ENCODE measurements at regions not wholly inside any gene's neighbourhood (a gene's known extent, or its start where the extent isn't known, plus 50 kb on each side); places are given as distances from the start of the nearest gene placed in this dataset.
A peak's percentile ranks its signal among the peaks of the same experiment; 100 is the strongest.

DNA sequence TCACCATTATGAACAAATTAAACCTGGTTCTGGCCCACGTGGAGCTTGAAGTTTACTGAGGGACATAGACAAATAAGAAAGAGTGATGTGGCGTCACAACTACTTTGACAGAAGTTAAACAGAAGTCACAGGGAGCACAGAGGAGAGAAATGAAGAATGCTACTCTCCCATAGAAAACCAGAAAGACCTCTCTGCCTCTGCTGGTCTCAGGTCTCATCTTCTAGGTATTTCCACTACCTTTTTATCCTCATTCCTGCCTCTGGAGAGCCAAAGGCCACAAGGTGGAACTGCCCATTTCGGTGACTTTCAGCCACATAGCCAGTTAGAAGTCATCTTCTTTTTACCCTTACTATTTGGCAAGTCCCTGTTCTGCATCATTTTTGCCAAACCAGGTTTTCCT, 170.5 kb downstream of the CAND1 start:
- Histone ChIP-seq H3K4me2 (ENCODE audit: insufficient read depth, low read length) (no peak overlapping the region), H3K4me1 (ENCODE audit: insufficient read depth, low read length) (no peaks in the 10 kb centered on the region), H3K4me3 (ENCODE audit: low read depth in 1 of 2, low read length in 2 of 2) (no peak overlapping the region), H3K79me2 (ENCODE audit: insufficient read depth, low read length) (no peaks in the 10 kb centered on the region), H3K36me3 (ENCODE audit: insufficient read depth, low read length) (no peaks in the 10 kb centered on the region), H3K9me3 (ENCODE audit: insufficient read depth, low read length, severe bottlenecking) (no peaks in the 10 kb centered on the region), H2AFZ (ENCODE audit: low read depth, low read length) (no peak overlapping the region), H4K20me1 (ENCODE audit: insufficient read depth, low read length) (no peaks in the 10 kb centered on the region), H3K9ac (ENCODE audit: low read depth, low read length) (no peak overlapping the region), H3K27ac (ENCODE audit: low read length) (no peak overlapping the region), H3K27me3 (ENCODE audit: insufficient read depth, low read length, poor library complexity) (no peaks in the 10 kb centered on the region)
- no peak for ATAC-seq (ENCODE audit: insufficient read depth, low read depth)
- DNase-seq: no peak
- TF ChIP-seq EZH2 (IDR thresholded peaks at IDR 0.05; ENCODE audit: borderline replicate concordance, low read depth, low read length, severe bottlenecking): no peak
- TF ChIP-seq, protein P1, sequence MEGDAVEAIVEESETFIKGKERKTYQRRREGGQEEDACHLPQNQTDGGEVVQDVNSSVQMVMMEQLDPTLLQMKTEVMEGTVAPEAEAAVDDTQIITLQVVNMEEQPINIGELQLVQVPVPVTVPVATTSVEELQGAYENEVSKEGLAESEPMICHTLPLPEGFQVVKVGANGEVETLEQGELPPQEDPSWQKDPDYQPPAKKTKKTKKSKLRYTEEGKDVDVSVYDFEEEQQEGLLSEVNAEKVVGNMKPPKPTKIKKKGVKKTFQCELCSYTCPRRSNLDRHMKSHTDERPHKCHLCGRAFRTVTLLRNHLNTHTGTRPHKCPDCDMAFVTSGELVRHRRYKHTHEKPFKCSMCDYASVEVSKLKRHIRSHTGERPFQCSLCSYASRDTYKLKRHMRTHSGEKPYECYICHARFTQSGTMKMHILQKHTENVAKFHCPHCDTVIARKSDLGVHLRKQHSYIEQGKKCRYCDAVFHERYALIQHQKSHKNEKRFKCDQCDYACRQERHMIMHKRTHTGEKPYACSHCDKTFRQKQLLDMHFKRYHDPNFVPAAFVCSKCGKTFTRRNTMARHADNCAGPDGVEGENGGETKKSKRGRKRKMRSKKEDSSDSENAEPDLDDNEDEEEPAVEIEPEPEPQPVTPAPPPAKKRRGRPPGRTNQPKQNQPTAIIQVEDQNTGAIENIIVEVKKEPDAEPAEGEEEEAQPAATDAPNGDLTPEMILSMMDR (IDR thresholded peaks at IDR 0.05; ENCODE audit: borderline replicate concordance, extremely low read depth, low read length, poor library complexity, severe bottlenecking): no peak

DNA sequence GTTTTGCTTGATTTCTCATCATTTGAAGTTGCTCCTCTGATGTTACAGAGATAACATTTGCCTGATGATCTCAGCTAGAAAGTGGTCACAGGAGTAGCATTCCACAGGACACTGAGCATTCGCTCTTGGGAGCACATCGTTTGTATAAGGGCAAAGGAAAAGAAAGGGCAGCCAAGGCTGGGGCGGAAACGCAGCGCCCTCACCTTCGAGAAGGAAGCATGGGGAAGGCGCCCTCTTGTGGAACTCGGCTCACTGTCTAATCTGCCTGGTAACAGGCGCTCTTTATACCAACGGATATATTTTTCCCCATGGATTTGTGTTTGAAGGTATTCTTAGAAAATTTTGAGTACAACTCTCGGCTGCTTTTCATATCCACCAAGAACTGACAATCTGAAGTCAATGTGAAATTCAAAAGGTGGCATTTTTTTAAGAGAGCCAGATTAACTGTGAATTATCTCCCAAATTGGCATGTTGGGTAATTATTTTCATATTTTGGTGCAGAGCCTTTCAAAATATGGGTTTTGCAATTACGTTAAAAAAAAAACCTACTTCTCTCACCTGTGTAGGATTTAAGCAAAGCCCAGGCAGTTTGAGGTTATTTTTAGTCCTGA, 172.7 kb downstream of the CAND1 start:
- peak; percentile 59 for DNase-seq
- Histone ChIP-seq H3K9ac (ENCODE audit: low read depth, low read length) (no peak overlapping the region), H3K9me3 (ENCODE audit: insufficient read depth, low read length, severe bottlenecking) (no peaks in the 10 kb centered on the region), H3K4me3 (ENCODE audit: low read depth in 1 of 2, low read length in 2 of 2) (no peak overlapping the region), H3K79me2 (ENCODE audit: insufficient read depth, low read length) (no peaks in the 10 kb centered on the region), H2AFZ (ENCODE audit: low read depth, low read length) (no peak overlapping the region), H3K4me2 (ENCODE audit: insufficient read depth, low read length) (no peak overlapping the region), H3K36me3 (ENCODE audit: insufficient read depth, low read length) (no peaks in the 10 kb centered on the region), H3K4me1 (ENCODE audit: insufficient read depth, low read length) (no peaks in the 10 kb centered on the region), H3K27me3 (ENCODE audit: insufficient read depth, low read length, poor library complexity) (no peaks in the 10 kb centered on the region), H4K20me1 (ENCODE audit: insufficient read depth, low read length) (no peaks in the 10 kb centered on the region), H3K27ac (ENCODE audit: low read length) (no peak overlapping the region)
- TF ChIP-seq, protein P1 (IDR thresholded peaks at IDR 0.05; ENCODE audit: borderline replicate concordance, extremely low read depth, low read length, poor library complexity, severe bottlenecking): peak; percentile 67
- TF ChIP-seq EZH2 (IDR thresholded peaks at IDR 0.05; ENCODE audit: borderline replicate concordance, low read depth, low read length, severe bottlenecking): no peak
- ATAC-seq (ENCODE audit: insufficient read depth, low read depth): peak; percentile 72

DNA sequence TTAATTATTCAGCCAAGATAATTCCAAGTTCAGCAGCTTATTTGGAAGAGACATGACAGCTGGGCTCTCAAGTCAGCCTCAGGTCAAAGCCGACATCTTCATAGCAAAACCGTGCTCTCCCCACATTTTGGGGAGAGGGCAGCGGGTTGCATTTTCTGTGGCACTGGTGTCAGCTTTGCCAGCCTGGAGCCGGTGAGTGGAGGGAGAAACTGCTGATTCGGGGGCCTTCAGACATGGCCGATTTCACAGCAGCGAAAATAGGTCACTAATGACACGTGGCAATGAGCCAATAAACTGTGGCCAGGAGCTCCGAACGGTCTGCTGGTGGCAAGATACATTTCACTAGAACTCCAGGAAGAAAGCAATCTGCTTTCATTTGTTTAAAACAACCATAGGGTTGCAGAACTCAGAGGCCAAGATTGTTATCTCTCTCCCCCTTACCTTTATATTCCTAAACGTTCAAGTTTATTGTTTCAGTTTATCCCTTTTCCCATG, 173.2 kb downstream of the CAND1 start:
- Histone ChIP-seq H2AFZ (ENCODE audit: low read depth, low read length) (no peak overlapping the region), H4K20me1 (ENCODE audit: insufficient read depth, low read length) (no peaks in the 10 kb centered on the region), H3K79me2 (ENCODE audit: insufficient read depth, low read length) (no peaks in the 10 kb centered on the region), H3K27me3 (ENCODE audit: insufficient read depth, low read length, poor library complexity) (no peaks in the 10 kb centered on the region), H3K27ac (ENCODE audit: low read length) (no peak overlapping the region), H3K4me1 (ENCODE audit: insufficient read depth, low read length) (no peaks in the 10 kb centered on the region), H3K9me3 (ENCODE audit: insufficient read depth, low read length, severe bottlenecking) (no peaks in the 10 kb centered on the region), H3K36me3 (ENCODE audit: insufficient read depth, low read length) (no peaks in the 10 kb centered on the region), H3K4me3 (ENCODE audit: low read depth in 1 of 2, low read length in 2 of 2) (no peak overlapping the region), H3K9ac (ENCODE audit: low read depth, low read length) (no peak overlapping the region), H3K4me2 (ENCODE audit: insufficient read depth, low read length) (no peak overlapping the region)
- DNase-seq: no peak
- no peak for ATAC-seq (ENCODE audit: insufficient read depth, low read depth)
- TF ChIP-seq, protein P1 (IDR thresholded peaks at IDR 0.05; ENCODE audit: borderline replicate concordance, extremely low read depth, low read length, poor library complexity, severe bottlenecking): no peak
- TF ChIP-seq EZH2 (IDR thresholded peaks at IDR 0.05; ENCODE audit: borderline replicate concordance, low read depth, low read length, severe bottlenecking): no peak
